ENCODE measurements at regions not wholly inside any gene's neighbourhood (a gene's known extent, or its start where the extent isn't known, plus 50 kb on each side); places are given as distances from the start of the nearest gene placed in this dataset.

GRCh38 chr9:30732060-30732459, 1652.4 kb upstream of the ACO1 start:
- Histone ChIP-seq H3K36me3 (ENCODE audit: control insufficient read depth in 2 of 2, insufficient read depth in 2 of 2, low read length in 1 of 2) (no peaks in the 10 kb centered on the region), H3K4me2 (ENCODE audit: control insufficient read depth, insufficient read depth) (no peak overlapping the region), H3K4me1 (ENCODE audit: control insufficient read depth, insufficient read depth, low read length) (no peaks in the 10 kb centered on the region), H2AFZ (ENCODE audit: control insufficient read depth, low read depth, low read length) (no peak overlapping the region), H3K79me2 (ENCODE audit: control insufficient read depth, insufficient read depth, low read length) (no peaks in the 10 kb centered on the region), H4K20me1 (ENCODE audit: control insufficient read depth, insufficient read depth) (no peaks in the 10 kb centered on the region), H3K9ac (ENCODE audit: control insufficient read depth, insufficient read depth, low read length) (no peak overlapping the region), H3K27ac (ENCODE audit: control insufficient read depth, insufficient read depth) (no peak overlapping the region), H3K4me3 (no peak overlapping the region), H3K9me3 (replicated peaks; ENCODE audit: control insufficient read depth, insufficient read depth, low read length) (no peaks in the 10 kb centered on the region), H3K27me3 (replicated peaks in 1 of 2; ENCODE audit: control insufficient read depth in 2 of 2, insufficient read depth in 2 of 2, low read length in 1 of 2) (no peaks in the 10 kb centered on the region)
- no peak for DNase-seq (ENCODE audit: low read depth, low spot score)
- ChIA-PET RAD21 (ENCODE audit: unreplicated experiment) (no interaction called here), CTCF (interaction anchor here (0.5 to 0.6 kb wide), 2 partner anchors 516 to 1319 kb away, joined by 3 read pairs; no protein-coding TSS in a partner anchor), POLR2A (no interaction called here), SMC1A (ENCODE audit: uncharacterized antibody, unreplicated experiment) (interaction anchor here (0.9 kb wide), 1 partner anchor 15 kb away, joined by 3 read pairs; no protein-coding TSS in a partner anchor)
- FAIRE-seq: no peak
- intact Hi-C loops (cut with micrococcal nuclease; ENCODE audit: unreplicated experiment) (no loop called here), in situ Hi-C loops (cut with MboI) (no loop called here)
- 57% methylated on average over 5 of the region's 5 CpGs for WGBS (ENCODE audit: insufficient coverage, insufficient replicate concordance, low lambda C conversion rate, missing lambda C conversion rate)
- BruUV-seq (replicated peaks): no TSS peak
- ATAC-seq: peak; percentile 49
- TF ChIP-seq ZNF687 (IDR thresholded peaks at IDR 0.05) (no peak), SP1 (IDR thresholded peaks at IDR 0.05; ENCODE audit: low read depth, low read length) (no peak), NFXL1 (IDR thresholded peaks at IDR 0.05; ENCODE audit: borderline replicate concordance) (no peak), CTCF (IDR thresholded peaks at IDR 0.05 in 2 of 3, conservative IDR thresholded peaks at IDR 0.05 in 1 of 3; ENCODE audit: control insufficient read depth in 2 of 3, extremely low read depth in 1 of 3, insufficient read depth in 1 of 3, low read depth in 3 of 3, low read length in 3 of 3) (no peak), SRF (IDR thresholded peaks at IDR 0.05; ENCODE audit: low read depth in 2 of 2, low read length in 2 of 2) (no peak), REST (IDR thresholded peaks at IDR 0.05; ENCODE audit: low read depth, low read length) (no peak), MTA2 (IDR thresholded peaks at IDR 0.05; ENCODE audit: low read depth) (no peak), ATF3 (IDR thresholded peaks at IDR 0.05; ENCODE audit: borderline replicate concordance, extremely low read depth, low read depth, low read length) (no peak), ATF2 (IDR thresholded peaks at IDR 0.05; ENCODE audit: low read length) (no peak), RB1 (IDR thresholded peaks at IDR 0.05; ENCODE audit: borderline replicate concordance) (no peak), JUND (IDR thresholded peaks at IDR 0.05; ENCODE audit: low read depth, low read length) (no peak), TCF3 (IDR thresholded peaks at IDR 0.05; ENCODE audit: borderline replicate concordance, insufficient read depth, low read depth, low read length) (no peak), ZNF622 (IDR thresholded peaks at IDR 0.05) (no peak)
